A549 (cell line): ENCODE measurements at regions not wholly inside any gene's neighbourhood (a gene's known extent, or its start where the extent isn't known, plus 50 kb on each side); places are given as distances from the start of the nearest gene placed in this dataset.
"Not testable (repeated sequence)": the region's sequence is repeated elsewhere in the genome, so short reads cannot be mapped to it uniquely, and the experiment has no call there.

Experiments used
- CEBPB ChIP-seq, 2 experiments: fragments of >200 bp in 1 of 2; sonication (Bioruptor Twin) in 1 of 2; formaldehyde crosslinking in 1 of 2; IDR thresholded peaks; 2 replicates each; pipeline ENCODE4 v1.6.1; 2012 to 2016
- CHD2 ChIP-seq: fragments of 150-350 bp; IDR thresholded peaks from 2 replicates; pipeline ENCODE4 v1.6.1; 2014; ENCODE audit warnings: low read length; ENCODE audit not compliant: partially characterized antibody
- ESRRA ChIP-seq: fragments of 150-350 bp; IDR thresholded peaks from 2 replicates; pipeline ENCODE4 v1.6.1; 2014; ENCODE audit warnings: mild to moderate bottlenecking, low read length, borderline replicate concordance
- FOXS1 ChIP-seq: fragments of 250-450 bp; sonication (Bioruptor Pico); IDR thresholded peaks from 2 replicates; pipeline ENCODE4 v1.5.0; 2020; ENCODE audit warnings: mild to moderate bottlenecking, moderate library complexity
- NFE2L2 ChIP-seq: fragments of 150-350 bp; conservative IDR thresholded peaks from 2 replicates; pipeline ENCODE4 v1.6.1; 2014; ENCODE audit warnings: low read length
- NPAS2 ChIP-seq: fragments of 250-450 bp; sonication (Bioruptor Pico); IDR thresholded peaks from 2 replicates; pipeline ENCODE4 v1.8.0; 2022; ENCODE audit warnings: mild to moderate bottlenecking, moderate library complexity, borderline replicate concordance
- POLR2AphosphoS2 ChIP-seq: conservative IDR thresholded peaks from 2 replicates; pipeline ENCODE4 v1.6.1; 2012; ENCODE audit warnings: low read length, improper control_type of control experiment, inconsistent platforms
- RAD21 ChIP-seq, 2 experiments: fragments of >200 bp in 1 of 2; sonication (Bioruptor Twin) in 1 of 2; formaldehyde crosslinking in 1 of 2; IDR thresholded peaks in 1 of 2; conservative IDR thresholded peaks in 1 of 2; 2 replicates in 1 of 2; 3 replicates in 1 of 2; pipeline ENCODE4 v1.6.1; 2012 to 2018; ENCODE audit warnings: inconsistent platforms in 1 of 2
- SREBF2 ChIP-seq: fragments of 450-650 bp; IDR thresholded peaks from 2 replicates; pipeline ENCODE4 v1.6.1; 2014; ENCODE audit warnings: mild to moderate bottlenecking, moderate library complexity
- TF ChIP-seq, protein P1 (sequence below): IDR thresholded peaks from 2 replicates; pipeline ENCODE4 v1.6.1; 2012
- TF ChIP-seq, protein P2 (sequence below): fragments of >200 bp; sonication (Bioruptor Twin); formaldehyde crosslinking; IDR thresholded peaks from 3 replicates; pipeline ENCODE4 v1.5.1; 2016

DNA sequence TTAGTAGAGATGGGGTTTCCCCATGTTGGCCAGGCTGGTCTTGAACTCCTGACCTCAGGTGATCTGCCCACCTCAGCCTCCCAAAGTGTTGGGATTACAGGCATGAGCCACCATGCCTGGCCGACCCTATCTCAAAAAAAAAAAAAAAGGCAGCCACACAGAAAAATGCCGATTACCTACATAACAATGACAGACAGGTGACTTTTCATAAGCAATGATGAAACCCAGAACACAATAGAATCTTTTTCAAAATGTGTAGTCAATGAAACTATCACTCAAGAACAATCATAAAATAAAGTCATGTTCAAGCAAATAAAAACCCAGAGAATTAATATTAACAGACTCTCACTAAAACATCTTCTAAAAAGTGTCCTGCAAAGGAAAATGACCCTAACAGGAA is 135.6 kb upstream of the MVB12B start:
- TF ChIP-seq, protein P1, sequence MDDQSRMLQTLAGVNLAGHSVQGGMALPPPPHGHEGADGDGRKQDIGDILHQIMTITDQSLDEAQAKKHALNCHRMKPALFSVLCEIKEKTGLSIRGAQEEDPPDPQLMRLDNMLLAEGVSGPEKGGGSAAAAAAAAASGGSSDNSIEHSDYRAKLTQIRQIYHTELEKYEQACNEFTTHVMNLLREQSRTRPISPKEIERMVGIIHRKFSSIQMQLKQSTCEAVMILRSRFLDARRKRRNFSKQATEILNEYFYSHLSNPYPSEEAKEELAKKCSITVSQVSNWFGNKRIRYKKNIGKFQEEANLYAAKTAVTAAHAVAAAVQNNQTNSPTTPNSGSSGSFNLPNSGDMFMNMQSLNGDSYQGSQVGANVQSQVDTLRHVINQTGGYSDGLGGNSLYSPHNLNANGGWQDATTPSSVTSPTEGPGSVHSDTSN = not testable (repeated sequence)
- TF ChIP-seq, protein P2, sequence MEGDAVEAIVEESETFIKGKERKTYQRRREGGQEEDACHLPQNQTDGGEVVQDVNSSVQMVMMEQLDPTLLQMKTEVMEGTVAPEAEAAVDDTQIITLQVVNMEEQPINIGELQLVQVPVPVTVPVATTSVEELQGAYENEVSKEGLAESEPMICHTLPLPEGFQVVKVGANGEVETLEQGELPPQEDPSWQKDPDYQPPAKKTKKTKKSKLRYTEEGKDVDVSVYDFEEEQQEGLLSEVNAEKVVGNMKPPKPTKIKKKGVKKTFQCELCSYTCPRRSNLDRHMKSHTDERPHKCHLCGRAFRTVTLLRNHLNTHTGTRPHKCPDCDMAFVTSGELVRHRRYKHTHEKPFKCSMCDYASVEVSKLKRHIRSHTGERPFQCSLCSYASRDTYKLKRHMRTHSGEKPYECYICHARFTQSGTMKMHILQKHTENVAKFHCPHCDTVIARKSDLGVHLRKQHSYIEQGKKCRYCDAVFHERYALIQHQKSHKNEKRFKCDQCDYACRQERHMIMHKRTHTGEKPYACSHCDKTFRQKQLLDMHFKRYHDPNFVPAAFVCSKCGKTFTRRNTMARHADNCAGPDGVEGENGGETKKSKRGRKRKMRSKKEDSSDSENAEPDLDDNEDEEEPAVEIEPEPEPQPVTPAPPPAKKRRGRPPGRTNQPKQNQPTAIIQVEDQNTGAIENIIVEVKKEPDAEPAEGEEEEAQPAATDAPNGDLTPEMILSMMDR = not testable (repeated sequence)
- not testable (repeated sequence) for TF ChIP-seq CHD2; NPAS2 (CRISPR knock-in tag); ESRRA; FOXS1 (CRISPR knock-in tag); SREBF2; NFE2L2; CEBPB (IDR thresholded peaks at IDR 0.05); RAD21 (conservative IDR thresholded peaks at IDR 0.05 in 1 of 2, IDR thresholded peaks at IDR 0.05 in 1 of 2); POLR2AphosphoS2
